ENCODE measurements at regions not wholly inside any gene's neighbourhood (a gene's known extent, or its start where the extent isn't known, plus 50 kb on each side); places are given as distances from the start of the nearest gene placed in this dataset.

GRCh38 chr12:66066137-66066928 is 64.2 kb downstream of the LLPH start:
- TF ChIP-seq CTCF (IDR thresholded peaks at IDR 0.05): no peak
- TF ChIP-seq EP300 (IDR thresholded peaks at IDR 0.05): no peak
- TF ChIP-seq POLR2A (IDR thresholded peaks at IDR 0.05; ENCODE audit: low read length): no peak
- TF ChIP-seq BHLHE40 (IDR thresholded peaks at IDR 0.05; ENCODE audit: low read depth, low read length): no peak
